Testis (tissue), 2 donors: ENCODE measurements at regions not wholly inside any gene's neighbourhood (a gene's known extent, or its start where the extent isn't known, plus 50 kb on each side); places are given as distances from the start of the nearest gene placed in this dataset.

Source experiments
- CTCF ChIP-seq, 3 experiments: fragments of 450-650 bp in 2 of 3; fragments of 200-600 bp in 1 of 3; sonication (generic) in 1 of 3; IDR thresholded peaks; one replicate each; pipeline ENCODE4 v1.5.1; 2016 to 2019; ENCODE audit warnings: antibody characterized with exemption in 3 of 3, mild to moderate bottlenecking in 2 of 3, moderate library complexity in 1 of 3
- POLR2A ChIP-seq: fragments of 450-650 bp; IDR thresholded peaks from one replicate; pipeline ENCODE4 v1.6.1; 2017; ENCODE audit warnings: antibody characterized with exemption, mild to moderate bottlenecking, moderate library complexity

- TF ChIP-seq CTCF (IDR thresholded peaks at IDR 0.05): no peak
- no peak for TF ChIP-seq POLR2A
Measured at GRCh38 chr21:35730325-35730724, 330.0 kb downstream of the SETD4 start.
